BJ (cell line): ENCODE measurements at regions not wholly inside any gene's neighbourhood (a gene's known extent, or its start where the extent isn't known, plus 50 kb on each side); places are given as distances from the start of the nearest gene placed in this dataset.

Experiments
- CTCF ChIA-PET: fragments of 350-600 bp; formaldehyde crosslinking; extraction: SDS; loops from one replicate; lab custom pipeline; 2021; ENCODE audit warnings: antibody characterized with exemption, inconsistent platforms; lab: Yijun Ruan, JAX
- POLR2A ChIA-PET: fragments of 300-600 bp; sonication (Branson Sonifier 250); formaldehyde crosslinking; extraction: SDS; loops from one replicate; lab custom pipeline; 2021; ENCODE audit warnings: antibody characterized with exemption; lab: Charles Lee
- DNase-seq: peaks from one replicate; pipeline ENCODE4 v3.0.0-alpha.2; 2011; ENCODE audit warnings: low read depth
- H3K27me3 ChIP-seq: 2 replicates; pipeline ENCODE4 v1.6.0; 2011; ENCODE audit warnings: low read length; ENCODE audit not compliant: control insufficient read depth, insufficient read depth
- H3K36me3 ChIP-seq: 2 replicates; pipeline ENCODE4 v1.5.1; 2011; ENCODE audit warnings: low read length; ENCODE audit not compliant: control insufficient read depth, insufficient read depth
- H3K4me3 ChIP-seq: 2 replicates; pipeline ENCODE4 v1.5.1; 2011; ENCODE audit warnings: low read depth, mild to moderate bottlenecking, control low read depth, low read length
- TF ChIP-seq, protein P1 (sequence below): IDR thresholded peaks from 2 replicates; pipeline ENCODE4 v1.5.1; 2011; ENCODE audit warnings: low read depth, mild to moderate bottlenecking, control low read depth, inconsistent platforms, low read length, moderate library complexity; ENCODE audit not compliant: insufficient read depth

DNA sequence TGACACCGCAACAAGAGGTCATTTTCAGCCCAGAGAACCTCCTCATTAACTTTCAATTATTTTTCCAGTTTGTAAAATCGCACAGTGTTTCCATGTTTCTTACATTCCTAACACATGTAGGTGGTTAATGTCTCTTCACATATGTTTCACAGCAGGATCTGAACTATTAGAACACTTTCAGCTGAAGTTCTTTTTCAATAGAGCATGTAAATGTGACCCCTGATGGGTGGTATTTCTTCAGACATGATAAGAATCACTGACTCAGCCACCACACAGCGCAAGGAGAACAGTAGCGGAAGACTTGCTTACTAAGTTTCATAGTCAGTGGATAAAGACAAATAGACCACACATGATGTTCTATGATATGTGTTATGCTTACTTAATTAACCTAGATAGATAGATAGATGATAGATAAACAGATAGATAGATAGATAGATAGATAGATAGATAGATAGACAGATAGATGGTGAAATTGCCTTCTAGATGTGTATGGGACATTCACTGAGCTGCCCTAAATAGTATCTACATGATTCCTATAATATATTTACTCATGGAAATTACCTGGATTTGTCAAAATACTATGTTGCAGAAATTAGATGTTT is 1992.1 kb upstream of the NUDT12 start:
- Histone ChIP-seq H3K36me3 (no peaks in the 10 kb centered on the region), H3K4me3 (no peak overlapping the region), H3K27me3 (no peaks in the 10 kb centered on the region)
- TF ChIP-seq, protein P1, sequence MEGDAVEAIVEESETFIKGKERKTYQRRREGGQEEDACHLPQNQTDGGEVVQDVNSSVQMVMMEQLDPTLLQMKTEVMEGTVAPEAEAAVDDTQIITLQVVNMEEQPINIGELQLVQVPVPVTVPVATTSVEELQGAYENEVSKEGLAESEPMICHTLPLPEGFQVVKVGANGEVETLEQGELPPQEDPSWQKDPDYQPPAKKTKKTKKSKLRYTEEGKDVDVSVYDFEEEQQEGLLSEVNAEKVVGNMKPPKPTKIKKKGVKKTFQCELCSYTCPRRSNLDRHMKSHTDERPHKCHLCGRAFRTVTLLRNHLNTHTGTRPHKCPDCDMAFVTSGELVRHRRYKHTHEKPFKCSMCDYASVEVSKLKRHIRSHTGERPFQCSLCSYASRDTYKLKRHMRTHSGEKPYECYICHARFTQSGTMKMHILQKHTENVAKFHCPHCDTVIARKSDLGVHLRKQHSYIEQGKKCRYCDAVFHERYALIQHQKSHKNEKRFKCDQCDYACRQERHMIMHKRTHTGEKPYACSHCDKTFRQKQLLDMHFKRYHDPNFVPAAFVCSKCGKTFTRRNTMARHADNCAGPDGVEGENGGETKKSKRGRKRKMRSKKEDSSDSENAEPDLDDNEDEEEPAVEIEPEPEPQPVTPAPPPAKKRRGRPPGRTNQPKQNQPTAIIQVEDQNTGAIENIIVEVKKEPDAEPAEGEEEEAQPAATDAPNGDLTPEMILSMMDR: no peak
- no peak for DNase-seq
- CTCF ChIA-PET: no interaction called here
- POLR2A ChIA-PET: no interaction called here

DNA sequence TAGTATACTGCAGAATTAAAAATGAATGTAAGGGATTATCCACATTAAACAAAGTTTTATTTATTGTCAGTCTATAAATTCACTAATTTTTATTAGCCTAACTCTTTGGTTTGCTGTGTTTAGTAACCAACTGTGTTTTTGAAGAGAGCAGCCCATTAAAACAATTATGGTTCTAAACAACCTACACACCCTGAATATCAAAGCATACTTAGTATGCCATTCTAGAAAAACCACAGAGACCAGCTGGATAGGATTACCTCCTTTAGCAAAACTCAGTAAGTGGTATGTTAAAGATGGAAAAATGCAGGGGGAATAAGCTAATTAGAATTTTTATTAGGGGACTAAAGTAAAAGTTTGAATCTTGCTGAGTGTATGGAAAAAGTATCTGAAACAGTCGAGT is 1981.7 kb upstream of the NUDT12 start:
- Histone ChIP-seq H3K36me3 (no peaks in the 10 kb centered on the region), H3K4me3 (no peak overlapping the region), H3K27me3 (no peaks in the 10 kb centered on the region)
- ChIA-PET POLR2A (no interaction called here), CTCF (no interaction called here)
- TF ChIP-seq, protein P1: no peak
- DNase-seq: no peak

DNA sequence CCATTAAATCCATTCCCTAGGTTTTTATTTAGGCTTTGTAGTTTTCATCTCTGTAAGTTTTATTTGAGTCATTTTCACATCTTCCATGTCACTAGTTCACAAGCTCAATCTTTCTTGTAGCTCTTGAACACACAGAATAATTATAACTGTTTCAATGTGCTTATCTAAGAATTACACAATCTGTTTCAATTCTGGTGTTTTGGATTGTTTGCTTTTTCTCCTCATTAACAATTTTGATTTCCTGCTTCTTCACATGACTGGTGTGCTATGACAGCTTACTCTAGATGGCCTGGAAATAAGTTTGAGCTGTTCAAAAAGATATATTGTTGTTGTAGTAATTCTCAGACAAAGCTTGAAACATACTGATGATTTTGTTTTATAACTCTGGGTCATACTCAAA is 1974.1 kb upstream of the NUDT12 start:
- Histone ChIP-seq H3K36me3 (no peaks in the 10 kb centered on the region), H3K27me3 (no peaks in the 10 kb centered on the region), H3K4me3 (no peak overlapping the region)
- no peak for DNase-seq
- CTCF ChIA-PET: no interaction called here
- POLR2A ChIA-PET: no interaction called here
- TF ChIP-seq, protein P1: no peak

DNA sequence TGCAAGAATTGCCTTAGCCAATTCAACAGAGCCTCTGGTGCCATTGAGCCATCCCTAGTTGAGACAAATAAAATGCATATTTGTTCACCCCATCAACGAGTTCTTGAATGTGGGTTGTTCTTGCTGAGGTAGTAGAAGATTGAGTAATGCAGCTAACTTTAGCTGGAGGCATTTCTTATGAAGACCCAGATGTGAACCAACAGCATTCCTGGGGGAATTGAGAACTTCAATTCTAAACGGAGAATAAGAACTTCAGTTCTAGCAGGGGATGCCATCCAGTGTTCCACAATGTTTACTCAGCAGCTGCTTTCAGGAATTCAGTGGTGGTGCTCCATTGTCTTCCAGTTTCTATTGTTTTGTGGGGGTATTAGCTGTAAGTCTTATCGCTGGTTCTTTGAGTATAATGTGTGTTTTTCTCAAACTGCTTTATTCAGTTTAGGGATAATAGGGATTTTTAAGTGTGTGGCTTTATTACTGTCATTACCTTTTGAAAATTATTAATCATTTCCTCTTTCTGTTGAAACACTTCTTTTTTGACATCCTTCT is 1968.2 kb upstream of the NUDT12 start:
- TF ChIP-seq, protein P1: no peak
- Histone ChIP-seq H3K36me3 (no peaks in the 10 kb centered on the region), H3K27me3 (no peaks in the 10 kb centered on the region), H3K4me3 (no peak overlapping the region)
- POLR2A ChIA-PET: no interaction called here
- no peak for DNase-seq
- CTCF ChIA-PET: no interaction called here

DNA sequence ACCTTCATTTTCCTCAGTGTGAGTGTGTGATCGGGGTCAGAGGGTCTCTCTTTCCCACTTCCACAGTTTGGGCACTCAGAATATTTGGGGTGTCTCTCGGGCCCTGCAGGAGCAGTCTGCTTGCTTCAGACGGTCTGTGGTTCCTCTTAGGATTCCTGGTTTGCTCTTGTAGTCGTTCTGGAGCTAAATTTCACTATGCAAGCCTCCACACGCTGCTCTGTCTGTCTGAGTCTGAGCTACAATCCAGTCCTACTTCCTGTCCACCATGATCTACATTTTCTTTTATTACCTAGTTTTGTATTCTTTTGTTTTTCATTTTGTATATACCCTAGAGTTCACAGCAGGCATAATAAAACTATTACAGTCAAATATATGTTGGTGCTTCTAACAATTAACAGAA is 1967.3 kb upstream of the NUDT12 start:
- POLR2A ChIA-PET: no interaction called here
- CTCF ChIA-PET: no interaction called here
- TF ChIP-seq, protein P1: no peak
- Histone ChIP-seq H3K4me3 (no peak overlapping the region), H3K27me3 (no peaks in the 10 kb centered on the region), H3K36me3 (no peaks in the 10 kb centered on the region)
- DNase-seq: no peak
